Right ventricle myocardium superior (tissue), 1 donor: ENCODE measurements at regions not wholly inside any gene's neighbourhood (a gene's known extent, or its start where the extent isn't known, plus 50 kb on each side); places are given as distances from the start of the nearest gene placed in this dataset.
"Not testable (repeated sequence)": the region's sequence is repeated elsewhere in the genome, so short reads cannot be mapped to it uniquely, and the experiment has no call there.

Source experiments
- ATAC-seq: fragments of 200-7000 bp; cut with Tn5 transposase; one replicate; pipeline ENCODE4 v1.9.1; 2020; ENCODE audit warnings: mild to moderate bottlenecking; ENCODE audit not compliant: poor library complexity
- DNase-seq: peaks from one replicate; pipeline ENCODE4 v3.0.0-alpha.2; 2020
- intact Hi-C: fragments of 100-400 bp; cut with DNase I; formaldehyde crosslinking; loops from one replicate; pipeline ENCODE4 v1.11.2; 2022
- donor health status: DM: no; HTN: yes; CAD: no; lungs with severe emphysema.

DNA sequence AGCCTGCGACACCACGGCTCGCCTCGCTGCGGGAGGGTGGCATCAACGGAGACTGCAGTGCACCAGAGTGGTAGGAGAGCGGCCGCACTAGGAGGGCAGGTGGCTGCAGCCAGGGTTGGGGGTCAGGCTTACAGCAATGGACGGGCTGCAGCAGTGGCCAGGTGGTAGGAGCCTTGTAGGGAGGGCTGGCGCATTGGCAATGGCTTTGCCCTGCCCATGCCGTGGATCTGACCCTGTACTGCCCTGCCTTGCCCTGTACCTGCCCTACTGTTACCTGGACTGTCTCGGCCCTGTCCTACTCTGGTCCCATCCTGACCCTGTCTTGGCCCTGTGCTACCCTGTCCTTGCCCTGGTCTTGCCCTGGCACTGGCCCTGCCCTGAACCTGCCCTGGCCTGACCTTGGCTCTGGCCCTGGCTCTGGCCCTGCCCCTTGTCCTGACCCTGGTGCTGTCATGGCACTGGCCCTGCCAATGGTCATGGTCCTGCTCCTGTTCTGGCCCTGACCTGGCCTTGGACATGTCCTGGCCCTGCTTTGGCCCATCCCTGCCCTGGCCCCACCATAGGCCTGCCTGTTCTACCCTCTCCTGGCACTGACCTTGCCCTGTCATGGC is 240.0 kb downstream of the GOLGA6L6 start:
- intact Hi-C loops, ATAC-seq: not testable (repeated sequence)
- peak; percentile 54 for DNase-seq

DNA sequence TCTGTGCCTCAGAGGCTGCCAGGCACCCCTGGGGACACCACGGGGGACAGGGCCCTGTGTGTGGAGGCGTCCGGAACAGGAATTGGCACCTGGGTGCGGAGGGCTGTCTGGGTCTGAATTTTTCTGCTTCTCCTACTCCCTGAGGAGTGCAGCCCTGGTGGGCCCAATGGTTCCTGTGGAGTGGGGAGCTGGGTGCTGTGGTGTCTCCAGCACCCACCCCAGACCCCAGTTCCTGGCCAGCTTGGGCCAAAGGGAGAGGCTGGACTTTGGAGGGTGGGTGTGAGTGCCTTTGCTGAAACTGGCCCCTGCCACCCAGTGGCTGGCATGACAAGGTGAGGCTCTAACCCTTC is 240.6 kb downstream of the GOLGA6L6 start:
- DNase-seq, ATAC-seq, intact Hi-C loops: not testable (repeated sequence)

DNA sequence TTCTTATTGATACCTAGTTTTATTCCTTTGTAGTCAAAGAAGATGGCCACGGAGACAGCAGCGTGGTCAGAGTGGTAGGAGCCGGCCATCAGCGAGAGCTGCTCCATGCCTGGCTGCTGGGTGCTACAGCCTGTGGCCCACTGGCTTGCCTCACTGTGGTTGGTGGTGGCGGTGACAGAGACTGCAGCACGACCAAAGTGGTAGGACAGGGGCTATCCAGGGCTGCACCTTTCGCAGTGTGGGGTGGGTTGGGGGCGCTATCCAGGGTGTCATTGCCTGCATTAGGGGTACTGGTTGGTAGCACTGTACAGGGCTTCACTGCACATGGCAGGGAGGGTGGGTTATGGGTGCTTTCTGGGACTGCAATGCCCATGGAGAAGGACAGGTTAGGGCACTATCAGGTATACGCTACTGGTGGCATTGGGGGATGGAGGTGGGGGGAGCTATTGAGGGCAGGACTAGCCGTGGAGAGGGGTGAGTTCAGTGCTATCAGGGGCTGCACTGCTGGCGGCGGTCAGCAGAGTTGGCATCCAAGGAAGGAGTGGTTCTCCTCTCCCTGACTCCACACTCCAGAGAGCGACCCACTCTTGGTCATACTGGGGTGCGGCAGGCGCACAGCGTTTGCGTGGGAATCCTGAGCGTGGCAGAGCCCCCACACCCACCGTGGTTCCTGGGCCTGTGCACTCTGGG is 241.1 kb downstream of the GOLGA6L6 start:
- ATAC-seq, intact Hi-C loops, DNase-seq: not testable (repeated sequence)

DNA sequence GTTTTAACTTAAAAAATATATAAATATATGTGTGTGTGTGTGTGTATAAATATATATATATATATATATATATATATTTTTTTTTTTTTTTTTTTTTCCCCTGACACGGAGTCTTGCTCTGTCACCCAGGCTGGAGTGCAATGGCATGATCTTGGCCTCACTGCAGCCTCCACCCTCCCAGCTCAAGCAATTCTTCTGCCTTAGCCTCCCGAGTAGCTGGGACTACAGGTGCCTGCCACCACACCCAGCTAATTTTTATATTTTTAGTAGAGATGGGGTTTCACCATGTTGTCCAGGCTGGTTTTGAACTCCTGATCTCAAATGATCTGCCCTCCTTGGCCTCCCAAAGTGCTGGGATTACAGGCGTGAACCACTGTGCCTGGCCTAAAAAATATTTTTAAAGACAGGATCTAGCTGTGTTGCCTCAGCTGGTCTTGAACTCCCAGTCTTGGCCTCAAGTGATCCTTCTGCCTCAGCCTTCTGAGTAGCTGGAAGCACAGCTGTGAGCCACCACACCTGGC is 243.9 kb downstream of the GOLGA6L6 start:
- intact Hi-C loops, ATAC-seq: not testable (repeated sequence)

DNA sequence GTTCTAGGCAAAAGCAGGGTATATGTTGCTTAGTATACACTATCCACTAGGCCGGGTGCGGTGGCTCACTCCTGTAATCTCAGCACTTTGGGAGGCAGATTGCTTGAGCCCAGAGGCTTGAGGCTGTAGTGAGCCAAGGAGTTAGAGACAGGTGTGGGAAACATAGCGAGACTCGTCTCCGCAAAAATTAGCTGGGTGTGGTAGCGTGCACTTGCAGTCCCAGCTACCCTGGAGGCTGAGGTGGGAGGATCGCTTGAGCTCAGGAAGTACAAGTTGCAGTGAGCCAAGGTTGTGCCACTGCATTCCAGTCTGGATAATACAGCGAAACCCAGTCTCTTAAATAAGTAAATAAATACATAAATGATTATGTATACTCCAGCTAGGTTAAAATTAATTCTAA is 245.3 kb downstream of the GOLGA6L6 start:
- DNase-seq, ATAC-seq, intact Hi-C loops: not testable (repeated sequence)

More for the DNA sequence above, 243.9 kb downstream of the GOLGA6L6 start:
- not testable (repeated sequence) for DNase-seq

DNA sequence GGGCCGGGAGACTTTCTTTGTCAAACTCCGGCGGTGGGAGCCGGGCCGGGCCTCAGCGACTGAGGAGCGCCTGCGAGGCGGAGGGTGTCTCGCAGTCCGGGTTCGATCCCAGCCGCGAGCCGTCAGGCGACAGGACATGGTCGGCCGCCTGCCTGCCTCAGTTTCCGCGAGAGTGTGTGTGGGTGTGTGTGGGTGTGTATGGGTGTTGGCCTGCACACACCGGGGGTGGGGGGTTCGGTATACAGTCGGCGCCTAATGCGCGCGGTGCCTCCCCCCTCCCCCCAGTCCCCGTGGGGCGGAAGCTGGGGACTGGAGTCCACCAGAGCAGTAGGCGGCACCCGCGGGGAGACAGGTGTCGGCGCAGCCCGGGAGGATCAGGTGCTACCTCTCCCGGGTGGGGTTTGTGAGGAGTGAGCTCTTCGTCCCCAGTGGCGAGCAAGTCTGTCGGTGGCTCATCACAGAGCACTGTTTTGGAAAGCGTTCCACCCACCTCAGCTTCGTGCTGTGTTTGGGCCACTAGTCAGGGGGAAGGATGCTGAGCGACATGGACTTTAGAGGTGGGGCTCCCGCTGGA is 246.3 kb downstream of the GOLGA6L6 start:
- intact Hi-C loops, result no loop called here
- no peak for DNase-seq
- ATAC-seq, result no peak

DNA sequence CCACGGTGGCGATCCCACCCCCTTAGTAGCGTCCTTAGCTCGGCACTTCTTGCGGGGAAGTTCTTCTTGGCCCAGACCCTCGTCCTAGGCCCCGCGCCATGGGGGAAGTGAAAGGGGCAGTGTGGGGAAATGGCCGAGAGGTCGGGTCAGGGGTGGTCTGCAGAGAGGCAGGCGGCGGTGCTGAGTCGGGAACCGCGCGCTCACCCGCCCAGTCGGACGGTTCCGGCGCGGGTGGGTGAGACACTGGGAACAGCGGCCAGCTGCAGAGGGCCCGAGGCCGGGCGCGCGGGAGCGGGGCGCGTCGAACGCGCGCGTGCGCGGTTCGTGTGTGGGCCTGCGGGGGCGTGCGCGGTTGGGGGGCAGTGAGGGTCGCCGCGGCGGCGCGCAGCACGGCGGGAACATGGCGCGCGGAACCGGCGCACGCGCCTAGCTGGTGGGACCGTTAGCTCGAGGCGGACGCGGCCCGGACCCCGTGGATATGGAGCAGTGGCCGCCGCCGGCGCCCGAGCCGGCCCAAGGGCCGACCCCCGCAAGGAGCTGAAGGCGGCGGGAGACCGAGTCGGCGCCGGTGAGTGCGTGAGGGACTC is 246.9 kb downstream of the GOLGA6L6 start:
- intact Hi-C loops, result no loop called here
- ATAC-seq, result no peak
- no peak for DNase-seq

DNA sequence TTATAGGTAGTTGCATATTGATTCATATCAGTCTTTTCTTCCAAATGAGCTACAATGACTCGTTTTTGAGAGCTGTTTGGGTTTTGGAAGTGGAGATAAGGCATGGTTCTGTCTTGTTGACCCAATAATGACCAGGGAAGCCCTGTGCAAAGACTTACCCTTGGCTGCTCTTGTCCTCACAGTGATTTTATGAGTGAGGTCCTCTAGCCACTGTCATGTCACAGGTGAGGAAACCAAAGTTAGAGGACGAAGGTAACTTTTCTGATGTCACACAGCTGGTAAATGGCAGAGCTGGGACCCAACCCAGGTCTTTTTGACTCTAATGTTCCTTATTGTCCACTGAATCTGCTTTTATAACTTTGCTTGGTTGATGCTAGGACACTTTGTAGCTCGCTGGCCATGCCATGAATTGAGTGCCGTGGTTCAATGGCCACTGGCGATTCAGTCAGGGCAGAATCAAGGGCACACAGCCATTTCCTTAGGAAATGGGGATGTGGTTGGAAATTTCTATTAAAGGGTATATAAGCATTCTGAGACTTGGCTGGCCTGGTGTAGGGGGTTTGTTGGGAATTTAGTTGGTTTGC is 249.1 kb downstream of the GOLGA6L6 start:
- intact Hi-C loops, DNase-seq, ATAC-seq: not testable (repeated sequence)

DNA sequence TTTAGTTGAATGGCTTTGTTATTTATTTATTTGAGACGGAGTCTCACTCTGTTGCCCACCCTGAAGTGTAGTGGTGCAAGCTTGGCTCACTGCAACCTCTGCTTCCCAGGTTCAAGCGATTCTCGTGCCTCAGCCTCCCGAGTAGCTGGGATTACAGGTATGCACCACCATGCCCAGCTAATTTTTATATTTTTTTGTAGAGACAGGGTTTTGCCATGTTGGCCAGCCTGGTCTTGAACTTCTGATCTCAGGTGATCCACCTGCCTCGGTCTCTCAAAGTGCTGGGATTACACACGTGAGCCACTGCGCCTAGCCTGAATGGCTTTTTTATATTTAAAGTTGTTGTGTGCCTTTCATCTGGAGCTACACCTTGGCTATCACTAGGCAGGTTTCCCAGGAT is 250.0 kb downstream of the GOLGA6L6 start:
- DNase-seq, ATAC-seq, intact Hi-C loops: not testable (repeated sequence)

DNA sequence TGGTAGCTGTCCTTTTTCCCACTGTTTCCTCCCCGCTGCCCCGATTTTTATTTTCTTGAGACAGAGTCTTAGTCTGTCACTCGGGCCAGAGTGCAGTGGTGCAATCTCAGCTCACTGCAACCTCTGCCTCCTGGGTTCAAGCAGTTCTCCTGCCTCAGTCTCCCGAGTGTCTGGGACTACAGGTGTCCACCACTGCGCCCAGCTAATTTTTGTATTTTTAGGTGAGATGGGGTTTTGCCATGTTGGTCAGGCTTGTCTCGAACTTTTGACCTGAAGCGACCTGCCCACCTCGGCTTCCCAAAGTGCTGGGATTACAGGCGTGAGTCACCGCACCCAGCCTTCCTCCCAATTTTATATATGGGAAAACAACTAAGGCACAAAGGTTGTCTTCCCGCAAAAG is 251.0 kb downstream of the GOLGA6L6 start:
- DNase-seq, intact Hi-C loops: not testable (repeated sequence)

DNA sequence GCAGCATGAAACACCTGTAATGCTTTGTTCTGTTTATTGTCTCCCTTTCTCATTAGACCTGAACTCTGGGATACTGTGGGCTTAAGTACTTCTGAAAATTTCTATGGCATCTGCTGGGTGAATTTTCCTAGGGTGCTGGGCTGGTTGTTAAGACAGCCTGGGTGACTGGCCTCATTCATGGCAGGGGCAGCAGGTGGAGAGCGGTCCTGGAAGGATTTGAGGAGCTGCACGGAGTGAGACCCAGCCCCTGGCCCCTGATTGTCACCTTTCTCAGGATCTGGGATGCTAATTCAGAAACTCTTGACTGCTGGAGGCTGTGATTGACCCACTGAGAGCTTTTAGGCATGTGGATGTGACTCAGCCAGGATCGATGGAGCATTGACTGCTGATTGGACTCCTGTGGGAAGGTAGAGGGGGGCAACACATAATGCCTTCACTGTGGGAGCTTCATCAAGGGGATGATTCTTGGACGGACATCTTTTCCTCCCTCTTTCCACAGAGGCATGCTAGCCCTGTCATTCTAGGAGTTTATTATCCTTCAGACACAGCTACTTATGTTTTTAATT is 252.0 kb downstream of the GOLGA6L6 start:
- DNase-seq, intact Hi-C loops, ATAC-seq: not testable (repeated sequence)

More for the DNA sequence above, 251.0 kb downstream of the GOLGA6L6 start:
- ATAC-seq, result not testable (repeated sequence)

DNA sequence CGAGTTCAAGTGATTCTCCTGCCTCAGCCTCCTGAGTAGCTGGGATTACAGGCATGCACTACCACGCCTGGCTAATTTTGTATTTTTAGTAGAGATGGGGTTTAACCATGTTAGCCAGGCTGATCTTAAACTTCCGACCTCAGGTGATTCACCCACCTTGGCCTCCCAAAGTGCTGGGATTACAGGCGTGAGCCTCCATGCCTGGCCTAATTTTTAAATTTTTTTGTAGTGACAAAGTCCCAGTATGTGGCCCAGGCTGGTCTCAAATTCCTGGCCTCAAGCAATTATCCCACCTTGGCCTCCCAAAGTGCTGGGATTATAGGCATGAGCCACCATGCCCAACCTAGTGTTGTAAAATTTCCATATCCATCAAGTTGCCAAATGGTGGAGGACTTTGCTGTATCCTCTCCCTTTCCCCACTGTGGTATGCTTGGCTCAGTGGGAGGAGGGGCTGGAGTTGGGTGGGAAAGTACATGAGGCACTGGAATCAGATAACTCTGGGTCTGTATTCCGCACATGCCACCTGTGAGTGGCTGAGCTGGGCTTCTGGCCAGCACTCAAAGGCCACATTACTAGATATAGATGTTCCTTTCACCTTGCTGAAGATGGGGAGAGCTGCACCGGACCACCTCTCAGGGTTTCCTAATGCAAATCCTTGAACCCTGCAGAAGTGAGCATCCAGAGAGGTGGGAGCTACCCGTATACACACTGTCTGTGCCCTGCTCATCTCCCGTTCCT is 252.6 kb downstream of the GOLGA6L6 start:
- ATAC-seq, DNase-seq, intact Hi-C loops: not testable (repeated sequence)

DNA sequence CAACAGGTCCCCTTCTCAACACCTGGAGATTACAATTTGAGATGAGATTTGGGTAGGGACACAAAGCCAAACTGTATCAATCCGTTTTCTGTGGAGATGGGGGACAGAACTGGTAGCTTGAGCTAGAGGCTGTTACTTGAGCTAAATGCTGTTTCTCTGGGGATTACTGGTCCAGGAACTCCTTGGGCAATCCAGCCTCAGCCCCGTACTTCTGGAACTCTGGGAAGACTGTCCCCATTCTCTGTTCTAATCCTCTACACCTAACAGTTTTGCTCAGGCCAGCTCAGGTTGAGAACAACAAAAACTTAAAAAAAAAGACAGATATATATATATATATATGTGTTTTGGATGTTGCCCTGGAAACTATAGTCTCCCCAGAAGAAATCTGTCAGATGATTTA is 255.0 kb downstream of the GOLGA6L6 start:
- ATAC-seq, intact Hi-C loops, DNase-seq: not testable (repeated sequence)

DNA sequence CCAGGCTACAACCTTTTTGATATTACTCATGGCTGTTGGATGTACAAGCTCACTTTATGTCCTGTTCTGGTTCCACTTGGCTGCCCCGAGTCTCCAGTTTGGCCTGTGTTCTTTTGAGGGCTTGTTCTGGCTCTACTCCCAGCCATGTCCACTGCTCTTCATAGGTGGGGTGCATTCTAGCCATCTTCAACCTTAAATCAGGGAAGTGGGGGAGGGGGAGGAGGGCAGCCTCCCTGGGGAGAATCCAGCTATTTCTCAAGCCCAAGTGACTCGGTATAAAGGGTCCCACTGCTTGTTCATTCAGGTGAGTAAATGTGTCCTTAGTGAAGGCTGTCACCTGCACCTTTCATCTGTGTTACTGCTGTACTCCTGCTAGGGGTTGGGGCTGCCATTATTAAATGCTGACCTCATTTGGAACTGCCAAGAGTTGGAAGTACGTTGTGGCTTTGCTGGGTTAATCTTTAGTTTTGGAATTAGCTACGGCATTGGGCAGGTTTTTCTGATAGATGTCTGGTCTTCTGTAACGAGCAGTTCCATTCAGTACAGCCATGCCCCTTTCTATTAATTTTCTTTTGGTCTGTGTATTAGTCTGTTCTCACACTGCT is 255.8 kb downstream of the GOLGA6L6 start:
- DNase-seq, ATAC-seq, intact Hi-C loops: not testable (repeated sequence)

DNA sequence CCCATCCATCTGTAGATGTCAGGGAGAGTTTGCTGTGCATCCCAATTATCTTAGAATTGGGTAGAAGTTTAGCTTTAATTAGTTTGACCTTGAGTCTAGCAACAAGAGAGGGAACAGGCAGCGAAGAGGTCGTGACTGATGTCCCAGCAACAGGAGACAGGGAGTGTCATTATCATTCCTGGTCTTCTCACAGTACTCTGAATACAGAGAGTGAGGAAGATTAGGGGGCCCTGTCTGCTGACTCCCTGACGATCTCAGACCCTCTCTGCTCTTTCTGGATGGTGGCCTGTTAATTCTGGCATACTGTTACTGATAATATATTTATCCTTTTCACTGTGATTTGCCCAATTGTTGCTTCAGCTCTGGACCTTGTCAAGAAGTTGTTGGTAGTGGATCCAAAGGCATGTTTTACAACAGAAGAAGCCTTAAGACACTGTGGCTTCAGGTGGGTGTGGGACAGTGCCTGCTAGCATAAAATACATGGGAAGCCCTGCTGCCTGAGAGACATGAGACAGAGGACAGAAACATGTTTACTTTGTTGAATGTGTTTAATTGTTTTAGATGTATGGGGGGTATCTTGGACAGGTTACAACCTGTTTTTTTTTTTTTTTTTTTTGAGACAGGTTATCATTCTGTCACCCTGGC is 256.6 kb downstream of the GOLGA6L6 start:
- DNase-seq, intact Hi-C loops, ATAC-seq: not testable (repeated sequence)

DNA sequence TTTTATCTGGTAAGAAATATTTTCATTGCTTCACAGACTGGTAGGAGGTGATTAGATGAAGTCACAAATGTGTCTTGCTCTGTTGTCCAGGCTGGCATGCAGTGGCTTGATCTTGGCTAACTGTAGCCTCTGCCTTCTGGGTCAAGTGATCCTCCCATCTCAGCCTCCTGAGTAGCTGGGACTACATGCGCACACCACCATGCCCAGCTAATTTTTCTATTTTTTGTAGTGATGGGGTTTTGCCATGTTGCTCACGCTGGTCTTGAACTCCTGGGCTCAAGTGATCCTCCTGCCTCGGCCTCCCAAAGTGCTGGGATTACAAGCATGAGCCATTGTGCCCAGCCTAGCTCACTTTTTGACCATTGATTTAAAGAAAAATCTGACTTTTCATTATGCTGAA is 257.9 kb downstream of the GOLGA6L6 start:
- intact Hi-C loops, DNase-seq, ATAC-seq: not testable (repeated sequence)

DNA sequence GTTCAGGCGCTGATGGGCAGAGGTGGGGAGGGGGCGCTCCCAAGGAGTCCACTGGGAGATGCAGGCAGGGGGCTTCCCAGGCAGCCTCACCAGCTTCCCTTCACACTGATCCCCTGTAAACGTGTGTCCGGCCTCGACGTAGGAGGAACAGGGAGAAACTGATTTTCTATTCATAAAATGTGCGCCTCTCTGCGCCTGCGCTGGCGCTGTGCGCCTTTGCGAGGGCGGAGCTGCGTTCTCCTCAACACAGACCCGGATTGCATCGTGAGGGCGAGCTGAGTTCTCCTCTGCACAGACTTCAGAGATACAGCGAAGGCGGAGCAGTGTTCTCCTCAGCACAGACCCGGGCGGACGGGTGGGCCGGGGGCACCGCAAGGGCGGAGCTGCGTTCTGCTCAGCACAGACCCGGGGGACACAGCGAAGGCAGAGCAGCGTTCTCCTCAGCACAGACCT is 259.1 kb downstream of the GOLGA6L6 start:
- DNase-seq, ATAC-seq, intact Hi-C loops: not testable (repeated sequence)
